ENCODE measurements at regions not wholly inside any gene's neighbourhood (a gene's known extent, or its start where the extent isn't known, plus 50 kb on each side); places are given as distances from the start of the nearest gene placed in this dataset.
A peak's percentile ranks its signal among the peaks of the same experiment; 100 is the strongest.
"Not testable (repeated sequence)": the region's sequence is repeated elsewhere in the genome, so short reads cannot be mapped to it uniquely, and the experiment has no call there.

DNA sequence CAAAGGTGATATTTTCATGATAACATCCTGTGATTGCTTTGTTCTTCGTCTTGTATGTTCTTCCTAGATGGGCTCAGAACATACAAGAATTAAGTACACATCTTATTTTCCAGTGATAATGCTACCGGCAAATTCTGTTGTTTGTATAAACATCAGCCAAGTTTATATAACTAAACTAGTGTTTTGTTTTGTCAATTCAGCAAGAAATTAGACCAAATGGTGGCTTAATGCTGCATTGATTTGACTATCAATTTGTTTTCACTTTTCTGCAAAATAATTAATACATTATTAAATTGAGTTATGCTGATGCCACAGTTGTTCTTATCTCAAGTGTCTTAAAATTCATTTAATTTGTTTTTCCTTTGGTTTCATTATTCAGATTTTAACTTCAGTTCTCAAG, 177.7 kb downstream of the OR4F29 start:
- not testable (repeated sequence) for DNase-seq (ENCODE audit: extremely low read depth, low read depth)

DNA sequence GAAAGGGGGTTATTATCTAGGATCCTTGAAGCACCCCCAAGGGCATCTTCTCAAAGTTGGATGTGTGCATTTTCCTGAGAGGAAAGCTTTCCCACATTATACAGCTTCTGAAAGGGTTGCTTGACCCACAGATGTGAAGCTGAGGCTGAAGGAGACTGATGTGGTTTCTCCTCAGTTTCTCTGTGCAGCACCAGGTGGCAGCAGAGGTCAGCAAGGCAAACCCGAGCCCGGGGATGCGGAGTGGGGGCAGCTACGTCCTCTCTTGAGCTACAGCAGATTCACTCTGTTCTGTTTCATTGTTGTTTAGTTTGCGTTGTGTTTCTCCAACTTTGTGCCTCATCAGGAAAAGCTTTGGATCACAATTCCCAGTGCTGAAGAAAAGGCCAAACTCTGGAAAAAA, 183.7 kb downstream of the OR4F29 start:
- DNase-seq (ENCODE audit: extremely low read depth, low read depth), result not testable (repeated sequence)
- TF ChIP-seq, protein P1, sequence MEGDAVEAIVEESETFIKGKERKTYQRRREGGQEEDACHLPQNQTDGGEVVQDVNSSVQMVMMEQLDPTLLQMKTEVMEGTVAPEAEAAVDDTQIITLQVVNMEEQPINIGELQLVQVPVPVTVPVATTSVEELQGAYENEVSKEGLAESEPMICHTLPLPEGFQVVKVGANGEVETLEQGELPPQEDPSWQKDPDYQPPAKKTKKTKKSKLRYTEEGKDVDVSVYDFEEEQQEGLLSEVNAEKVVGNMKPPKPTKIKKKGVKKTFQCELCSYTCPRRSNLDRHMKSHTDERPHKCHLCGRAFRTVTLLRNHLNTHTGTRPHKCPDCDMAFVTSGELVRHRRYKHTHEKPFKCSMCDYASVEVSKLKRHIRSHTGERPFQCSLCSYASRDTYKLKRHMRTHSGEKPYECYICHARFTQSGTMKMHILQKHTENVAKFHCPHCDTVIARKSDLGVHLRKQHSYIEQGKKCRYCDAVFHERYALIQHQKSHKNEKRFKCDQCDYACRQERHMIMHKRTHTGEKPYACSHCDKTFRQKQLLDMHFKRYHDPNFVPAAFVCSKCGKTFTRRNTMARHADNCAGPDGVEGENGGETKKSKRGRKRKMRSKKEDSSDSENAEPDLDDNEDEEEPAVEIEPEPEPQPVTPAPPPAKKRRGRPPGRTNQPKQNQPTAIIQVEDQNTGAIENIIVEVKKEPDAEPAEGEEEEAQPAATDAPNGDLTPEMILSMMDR (IDR thresholded peaks at IDR 0.05; ENCODE audit: low read depth, low read length), result peak; percentile 37

All from AG09319 (cell line).